Stimulated activated CD4-positive, alpha-beta T cell treated with anti-CD3 and anti-CD28 coated beads, Interleukin-4, amount 100 ng/mL, for 48 hours (primary cell): ENCODE measurements at regions not wholly inside any gene's neighbourhood (a gene's known extent, or its start where the extent isn't known, plus 50 kb on each side); places are given as distances from the start of the nearest gene placed in this dataset.
"Not testable (repeated sequence)": the region's sequence is repeated elsewhere in the genome, so short reads cannot be mapped to it uniquely, and the experiment has no call there.

Experiments used
- DNase-seq, 2 donors: peaks; one replicate each; pipeline ENCODE4 v3.0.0-alpha.2; 2020; ENCODE audit warnings: low read depth in 2 of 2

DNA sequence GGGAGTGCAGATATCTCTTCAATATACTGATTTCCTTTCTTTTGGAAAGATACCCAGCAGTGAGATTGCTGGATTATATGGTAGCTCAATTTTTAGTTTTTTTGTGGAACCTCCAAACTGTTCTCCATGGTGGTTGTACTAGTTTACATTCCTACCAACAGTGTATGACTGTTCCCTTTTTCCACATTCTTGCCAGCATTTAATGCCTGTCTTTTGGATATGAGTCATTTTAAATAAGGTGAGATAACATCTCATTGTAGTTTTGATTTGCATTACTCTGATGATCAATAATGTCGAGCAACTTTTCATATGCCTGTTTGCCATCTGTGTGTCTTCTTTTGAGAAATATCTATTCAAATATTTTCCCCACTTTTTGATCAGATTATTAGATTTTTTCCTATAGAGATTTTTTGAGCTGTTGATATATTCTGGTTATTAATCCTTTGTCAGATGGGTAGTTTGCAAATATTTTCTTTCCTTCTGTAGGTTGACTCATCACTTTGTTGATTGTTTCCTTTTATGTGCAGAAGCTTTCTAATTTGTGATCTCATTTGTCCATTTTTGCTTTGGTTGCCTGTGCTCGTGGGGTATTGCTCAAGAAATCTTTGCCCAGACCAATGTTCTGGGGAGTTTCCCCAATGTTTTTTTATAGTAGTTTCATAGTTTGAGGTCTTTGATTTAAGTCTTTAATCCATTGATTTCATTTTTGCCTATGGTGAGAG, 552.7 kb downstream of the ZNF674 start:
- no peak for DNase-seq

GRCh38 chrX:45986971-45987370, 558.2 kb downstream of the ZNF674 start:
- DNase-seq = no peak

- no peak for DNase-seq
These were observed 559.1 kb downstream of the ZNF674 start for GRCh38 chrX:45986081-45986480.

DNA sequence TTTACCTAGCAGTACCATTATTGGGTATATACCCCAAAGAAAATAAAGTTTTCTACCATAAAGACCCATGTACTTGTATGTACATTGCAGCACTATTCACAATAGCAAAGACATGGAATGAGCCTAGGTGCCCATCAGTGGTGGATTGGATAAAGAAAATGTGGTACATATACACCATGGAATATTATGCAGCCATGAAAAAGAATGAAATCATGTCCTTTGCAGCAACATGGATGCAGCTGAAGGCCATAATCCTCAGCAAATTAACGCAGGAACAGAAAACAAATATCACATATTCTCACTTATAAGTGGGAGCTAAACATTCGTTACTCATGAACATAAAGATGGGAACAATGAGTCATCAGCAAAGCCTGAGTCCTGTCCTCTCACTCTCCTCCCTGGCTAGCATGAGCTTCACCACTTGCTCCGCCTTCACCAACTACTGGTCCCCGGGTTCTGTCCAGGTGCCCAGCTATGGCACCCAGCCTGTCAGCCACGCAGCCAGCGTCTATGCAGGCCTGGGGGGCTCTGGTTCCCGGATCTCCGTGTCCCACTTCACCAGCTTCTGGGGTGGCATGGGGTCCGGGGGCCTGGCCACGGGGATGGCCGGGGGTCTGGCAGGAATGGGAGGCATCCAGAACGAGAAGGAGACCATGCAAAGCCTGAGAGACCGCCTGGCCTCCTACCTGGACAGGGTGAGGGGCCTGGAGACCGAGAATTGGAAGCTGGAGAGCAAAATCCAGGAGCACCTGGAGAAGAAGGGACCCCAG, 562.1 kb downstream of the ZNF674 start:
- DNase-seq = not testable (repeated sequence)

DNA sequence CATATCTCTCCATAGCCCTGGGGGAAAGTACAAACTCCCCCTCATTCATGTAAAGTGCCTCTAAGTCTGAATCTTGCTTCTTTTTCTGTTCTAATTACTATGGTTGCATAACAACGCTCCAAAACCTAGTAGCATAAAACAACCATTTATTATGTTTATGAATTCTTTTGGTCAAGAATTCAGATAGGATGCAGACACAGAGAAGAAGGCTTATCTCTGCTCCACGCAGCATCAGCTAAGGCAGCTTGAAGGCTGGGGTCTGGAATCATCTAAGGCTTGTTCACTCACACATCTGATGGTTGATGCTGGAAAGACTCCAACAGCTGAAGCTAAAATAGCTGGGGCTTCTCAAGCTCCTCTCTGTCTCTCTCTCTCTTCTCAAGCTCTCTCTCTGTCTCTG, 564.5 kb downstream of the ZNF674 start:
- no peak for DNase-seq

- no peak for DNase-seq
These were observed 569.6 kb downstream of the ZNF674 start for GRCh38 chrX:45975633-45976032.

DNA sequence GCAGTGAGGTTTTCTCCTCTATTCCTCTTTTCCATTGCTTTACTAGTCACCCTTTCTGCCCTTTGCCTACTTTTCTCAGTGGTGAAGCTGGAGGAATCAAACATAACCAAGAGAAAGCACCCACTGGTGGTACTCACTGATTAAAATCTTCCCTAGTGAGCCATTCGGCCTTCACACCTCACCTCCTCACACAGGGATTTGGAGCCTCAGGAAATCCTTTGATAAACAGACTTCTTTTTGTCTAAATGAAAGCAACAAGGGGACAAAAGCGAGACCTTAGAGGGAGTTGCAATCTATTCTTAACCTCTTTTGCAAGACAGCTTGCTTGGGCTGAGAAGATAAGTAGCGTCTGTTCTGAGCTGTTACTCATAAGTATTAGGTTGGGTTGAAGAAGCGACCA, 572.6 kb downstream of the ZNF674 start:
- no peak for DNase-seq

GRCh38 chrX:45959567-45959966, 585.7 kb downstream of the ZNF674 start:
- no peak for DNase-seq

- DNase-seq = no peak
These were observed 588.9 kb downstream of the ZNF674 start for GRCh38 chrX:45956191-45956870.

GRCh38 chrX:45955661-45956060, 589.6 kb downstream of the ZNF674 start:
- no peak for DNase-seq

- no peak for DNase-seq
These were observed 591.2 kb downstream of the ZNF674 start for GRCh38 chrX:45954026-45954425.

- no peak for DNase-seq
These were observed 593.2 kb downstream of the ZNF674 start for GRCh38 chrX:45952030-45952429.

- no peak for DNase-seq
These were observed 609.8 kb downstream of the ZNF674 start for GRCh38 chrX:45935408-45935807.

DNA sequence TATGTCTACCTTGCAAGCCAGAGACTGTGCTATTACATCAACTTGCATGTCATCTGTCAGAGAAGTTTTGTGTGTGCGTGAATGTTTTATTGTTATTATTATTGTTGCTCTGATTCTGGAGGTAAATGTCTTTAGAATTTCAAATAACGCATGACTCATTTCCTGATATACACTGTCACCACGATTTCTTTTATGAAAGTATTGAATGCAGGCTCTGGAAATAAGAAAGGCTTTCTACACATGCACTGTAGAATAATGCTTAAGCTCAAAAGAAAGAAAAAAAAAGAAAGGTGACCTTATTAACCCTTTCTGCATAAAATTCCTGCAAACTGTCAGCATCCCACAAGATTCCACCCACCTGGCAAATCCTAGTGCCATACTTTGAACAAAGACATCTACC, 632.9 kb downstream of the ZNF674 start:
- DNase-seq = no peak

DNA sequence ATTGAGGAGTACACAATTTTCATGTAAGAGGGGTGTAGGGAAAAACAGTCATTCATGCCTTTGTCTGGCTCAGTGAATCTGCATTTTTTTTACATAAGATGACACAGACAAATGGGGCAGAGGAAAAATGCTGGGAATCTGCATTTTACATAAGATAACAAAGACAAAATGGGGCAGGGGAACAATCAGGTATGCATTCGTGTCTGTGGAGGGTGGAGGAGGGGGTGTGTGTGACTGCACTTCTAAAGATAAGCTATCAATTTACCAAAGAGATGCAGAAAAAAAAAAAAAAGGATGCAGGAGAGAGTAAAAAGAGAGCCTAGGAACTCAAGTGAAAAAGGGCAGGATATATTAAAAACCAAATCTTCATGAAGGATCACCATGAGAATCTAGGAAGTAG, 637.4 kb downstream of the ZNF674 start:
- DNase-seq = no peak

DNA sequence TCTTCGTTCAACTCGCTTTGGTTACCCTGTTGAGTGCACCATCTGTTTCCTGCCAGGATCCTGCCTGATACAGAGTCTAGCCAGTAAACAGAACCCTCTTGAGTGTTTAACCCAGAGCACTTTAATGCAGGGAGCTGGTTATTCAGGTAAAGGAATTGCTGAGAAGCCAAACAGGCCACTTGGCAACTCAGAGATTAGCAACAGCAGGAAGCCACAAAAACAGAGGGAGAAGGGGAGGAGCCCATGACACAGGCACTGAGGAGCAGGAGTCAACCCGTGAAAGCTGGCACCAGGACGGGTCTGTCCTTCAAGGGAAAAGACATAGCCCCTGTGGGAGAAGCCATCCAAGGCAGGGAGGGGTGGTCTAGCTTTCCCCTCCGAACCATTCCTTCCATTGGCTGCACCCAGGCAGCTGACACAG, 641.4 kb downstream of the ZNF674 start:
- no peak for DNase-seq

GRCh38 chrX:45900766-45901615, 644.2 kb downstream of the ZNF674 start:
- DNase-seq = no peak

- DNase-seq = no peak
These were observed 650.2 kb downstream of the ZNF674 start for GRCh38 chrX:45894864-45895645.

DNA sequence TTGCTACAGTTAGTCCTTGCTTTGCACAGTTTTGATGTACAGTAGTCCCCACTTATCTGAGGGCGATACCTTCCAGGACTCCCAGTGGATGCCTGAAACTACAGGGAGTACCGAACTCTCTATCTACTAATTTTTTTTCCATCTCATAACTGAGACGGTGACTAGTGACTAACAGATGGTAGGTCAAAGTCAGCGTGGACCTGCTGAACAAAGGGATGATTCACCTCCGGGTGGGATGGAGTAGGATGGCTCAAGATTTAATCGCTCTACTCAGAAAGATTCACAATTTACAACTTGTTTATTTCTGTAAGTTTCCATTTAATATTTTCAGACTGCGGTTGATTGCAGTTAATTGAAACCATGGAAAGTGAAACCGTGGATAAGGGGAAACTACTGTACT, 655.8 kb downstream of the ZNF674 start:
- no peak for DNase-seq

GRCh38 chrX:45888518-45888917, 656.7 kb downstream of the ZNF674 start:
- DNase-seq = no peak

GRCh38 chrX:45885931-45886330, 659.3 kb downstream of the ZNF674 start:
- no peak for DNase-seq
